ENCODE measurements at regions not wholly inside any gene's neighbourhood (a gene's known extent, or its start where the extent isn't known, plus 50 kb on each side); places are given as distances from the start of the nearest gene placed in this dataset.

DNA sequence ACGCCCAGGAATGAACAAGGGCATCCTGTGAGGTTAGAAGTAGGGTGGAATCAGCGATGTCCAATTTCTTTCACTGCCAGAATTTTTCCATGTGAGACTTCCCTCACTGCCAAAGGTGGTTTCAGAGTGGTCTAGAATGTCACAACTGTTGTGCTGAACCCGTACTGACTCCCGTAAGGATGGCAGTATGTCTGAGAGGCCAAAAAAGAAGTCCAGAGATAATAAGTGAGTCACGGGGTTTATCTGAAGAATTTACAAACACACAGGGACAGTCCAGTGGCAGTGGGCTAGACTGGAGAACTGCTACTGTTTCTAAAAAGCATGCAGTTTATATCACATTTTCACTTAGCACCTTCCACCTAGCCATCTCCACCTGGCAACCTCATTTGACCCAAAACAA is 160.6 kb upstream of the ATP10A start:
- Histone ChIP-seq H3K4me2 (ENCODE audit: low read length) (no peak overlapping the region), H2AFZ (ENCODE audit: low read depth, low read length) (no peak overlapping the region), H4K20me1 (ENCODE audit: insufficient read depth, low read length) (no peaks in the 10 kb centered on the region), H3K79me2 (ENCODE audit: low read length) (no peaks in the 10 kb centered on the region), H3K9ac (ENCODE audit: low read length) (no peak overlapping the region), H3K4me3 (ENCODE audit: low read length) (no peak overlapping the region), H3K27me3 (ENCODE audit: low read depth, low read length) (no peaks in the 10 kb centered on the region), H3K9me3 (ENCODE audit: insufficient read depth, low read length) (no peaks in the 10 kb centered on the region), H3K4me1 (ENCODE audit: low read length) (no peaks in the 10 kb centered on the region), H3K36me3 (replicated peaks; ENCODE audit: low read depth, low read length) (no peaks in the 10 kb centered on the region), H3K27ac (ENCODE audit: low read length) (no peak overlapping the region)
- TF ChIP-seq, protein P1, sequence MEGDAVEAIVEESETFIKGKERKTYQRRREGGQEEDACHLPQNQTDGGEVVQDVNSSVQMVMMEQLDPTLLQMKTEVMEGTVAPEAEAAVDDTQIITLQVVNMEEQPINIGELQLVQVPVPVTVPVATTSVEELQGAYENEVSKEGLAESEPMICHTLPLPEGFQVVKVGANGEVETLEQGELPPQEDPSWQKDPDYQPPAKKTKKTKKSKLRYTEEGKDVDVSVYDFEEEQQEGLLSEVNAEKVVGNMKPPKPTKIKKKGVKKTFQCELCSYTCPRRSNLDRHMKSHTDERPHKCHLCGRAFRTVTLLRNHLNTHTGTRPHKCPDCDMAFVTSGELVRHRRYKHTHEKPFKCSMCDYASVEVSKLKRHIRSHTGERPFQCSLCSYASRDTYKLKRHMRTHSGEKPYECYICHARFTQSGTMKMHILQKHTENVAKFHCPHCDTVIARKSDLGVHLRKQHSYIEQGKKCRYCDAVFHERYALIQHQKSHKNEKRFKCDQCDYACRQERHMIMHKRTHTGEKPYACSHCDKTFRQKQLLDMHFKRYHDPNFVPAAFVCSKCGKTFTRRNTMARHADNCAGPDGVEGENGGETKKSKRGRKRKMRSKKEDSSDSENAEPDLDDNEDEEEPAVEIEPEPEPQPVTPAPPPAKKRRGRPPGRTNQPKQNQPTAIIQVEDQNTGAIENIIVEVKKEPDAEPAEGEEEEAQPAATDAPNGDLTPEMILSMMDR (IDR thresholded peaks at IDR 0.05; ENCODE audit: low read depth, low read length): no peak
- no peak for TF ChIP-seq EZH2phosphoT487 (IDR thresholded peaks at IDR 0.05; ENCODE audit: low read depth)

DNA sequence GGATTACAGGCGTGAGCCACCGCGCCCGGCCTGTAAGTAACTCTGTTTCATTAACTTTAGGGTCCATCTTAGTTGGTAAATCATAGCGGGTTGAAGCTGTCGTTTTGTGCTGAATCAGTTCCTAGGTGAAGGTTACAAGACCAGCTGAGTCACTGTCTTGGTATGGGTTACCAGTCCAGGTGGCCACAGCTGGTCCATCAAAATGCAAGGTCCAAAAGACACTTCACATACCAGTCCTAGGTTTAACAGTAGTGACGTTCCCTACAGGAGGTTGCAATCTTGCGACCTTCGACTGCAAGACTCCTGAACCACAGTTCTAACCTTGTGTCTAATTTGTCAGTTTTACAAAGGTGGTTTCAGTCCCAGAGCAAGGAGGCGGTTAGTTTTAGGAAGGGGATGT is 160.1 kb upstream of the ATP10A start:
- Histone ChIP-seq H3K4me3 (ENCODE audit: low read length) (no peak overlapping the region), H3K4me1 (ENCODE audit: low read length) (no peaks in the 10 kb centered on the region), H3K36me3 (replicated peaks; ENCODE audit: low read depth, low read length) (no peaks in the 10 kb centered on the region), H3K9me3 (ENCODE audit: insufficient read depth, low read length) (no peaks in the 10 kb centered on the region), H4K20me1 (ENCODE audit: insufficient read depth, low read length) (no peaks in the 10 kb centered on the region), H3K79me2 (ENCODE audit: low read length) (no peaks in the 10 kb centered on the region), H3K27me3 (ENCODE audit: low read depth, low read length) (no peaks in the 10 kb centered on the region), H2AFZ (ENCODE audit: low read depth, low read length) (no peak overlapping the region), H3K4me2 (ENCODE audit: low read length) (no peak overlapping the region), H3K9ac (ENCODE audit: low read length) (no peak overlapping the region), H3K27ac (ENCODE audit: low read length) (no peak overlapping the region)
- TF ChIP-seq, protein P1 (IDR thresholded peaks at IDR 0.05; ENCODE audit: low read depth, low read length): no peak
- TF ChIP-seq EZH2phosphoT487 (IDR thresholded peaks at IDR 0.05; ENCODE audit: low read depth): no peak

DNA sequence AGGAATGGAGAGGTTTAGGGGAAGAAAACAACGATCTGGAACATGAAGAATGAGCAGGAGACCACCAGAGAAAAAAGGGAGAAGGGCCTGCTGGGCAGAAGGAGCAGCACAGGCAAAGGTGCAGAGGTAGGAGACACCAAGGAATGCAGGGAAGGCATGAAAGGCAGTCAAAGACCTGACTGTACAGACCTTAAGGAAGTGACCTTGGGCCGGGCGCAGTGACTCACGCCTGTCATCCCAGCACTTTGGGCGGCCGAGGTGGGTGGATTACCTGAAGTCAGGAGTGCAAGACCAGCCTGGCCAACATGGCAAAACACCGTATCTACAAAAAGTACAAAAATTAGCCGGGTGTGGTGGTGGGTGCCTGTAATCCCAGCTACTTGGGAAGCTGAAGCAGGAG is 157.7 kb upstream of the ATP10A start:
- Histone ChIP-seq H3K4me3 (ENCODE audit: low read length) (no peak overlapping the region), H3K4me1 (ENCODE audit: low read length) (no peaks in the 10 kb centered on the region), H3K9me3 (ENCODE audit: insufficient read depth, low read length) (no peaks in the 10 kb centered on the region), H3K36me3 (replicated peaks; ENCODE audit: low read depth, low read length) (no peaks in the 10 kb centered on the region), H3K9ac (ENCODE audit: low read length) (no peak overlapping the region), H2AFZ (ENCODE audit: low read depth, low read length) (no peak overlapping the region), H4K20me1 (ENCODE audit: insufficient read depth, low read length) (no peaks in the 10 kb centered on the region), H3K27me3 (ENCODE audit: low read depth, low read length) (no peaks in the 10 kb centered on the region), H3K79me2 (ENCODE audit: low read length) (no peaks in the 10 kb centered on the region), H3K4me2 (ENCODE audit: low read length) (no peak overlapping the region), H3K27ac (ENCODE audit: low read length) (no peak overlapping the region)
- TF ChIP-seq EZH2phosphoT487 (IDR thresholded peaks at IDR 0.05; ENCODE audit: low read depth): no peak
- TF ChIP-seq, protein P1 (IDR thresholded peaks at IDR 0.05; ENCODE audit: low read depth, low read length): no peak

DNA sequence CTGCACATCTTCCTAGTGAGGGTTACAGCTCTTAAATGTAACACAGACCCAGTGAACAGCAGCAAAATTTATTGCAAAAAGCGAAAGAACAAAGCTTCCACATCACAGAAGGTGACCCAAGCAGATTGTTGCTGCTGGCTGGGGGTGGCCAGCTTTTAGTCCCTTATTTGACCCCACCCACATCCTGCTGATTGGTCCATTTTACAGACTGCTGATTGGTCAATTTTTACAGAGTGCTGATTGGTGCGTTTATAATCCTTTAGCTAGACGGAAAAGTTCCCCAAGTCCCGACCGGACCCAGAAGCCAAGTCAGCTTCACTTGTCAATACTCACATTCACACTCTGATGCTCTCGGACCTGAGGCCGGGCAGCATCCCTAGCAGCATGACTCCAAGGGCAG is 154.5 kb upstream of the ATP10A start:
- no peaks in the 10 kb centered on the region for H3K27me3 ChIP-seq (ENCODE audit: low read depth, low read length)
- no peaks in the 10 kb centered on the region for H3K4me1 ChIP-seq (ENCODE audit: low read length)
- no peaks in the 10 kb centered on the region for H4K20me1 ChIP-seq (ENCODE audit: insufficient read depth, low read length)
- H3K4me2 ChIP-seq (ENCODE audit: low read length): no peak overlapping the region
- H3K9ac ChIP-seq (ENCODE audit: low read length): no peak overlapping the region
- H3K36me3 ChIP-seq (replicated peaks; ENCODE audit: low read depth, low read length): no peaks in the 10 kb centered on the region
- no peak overlapping the region for H3K4me3 ChIP-seq (ENCODE audit: low read length)
- no peak overlapping the region for H2AFZ ChIP-seq (ENCODE audit: low read depth, low read length)
- no peaks in the 10 kb centered on the region for H3K79me2 ChIP-seq (ENCODE audit: low read length)
- H3K9me3 ChIP-seq (ENCODE audit: insufficient read depth, low read length): no peaks in the 10 kb centered on the region
- TF ChIP-seq EZH2phosphoT487 (IDR thresholded peaks at IDR 0.05; ENCODE audit: low read depth): no peak
- TF ChIP-seq, protein P1 (IDR thresholded peaks at IDR 0.05; ENCODE audit: low read depth, low read length): no peak
- no peak overlapping the region for H3K27ac ChIP-seq (ENCODE audit: low read length)

Measured in OCI-LY3 (cell line).